Stomach (tissue), 8 donors: ENCODE measurements at regions not wholly inside any gene's neighbourhood (a gene's known extent, or its start where the extent isn't known, plus 50 kb on each side); places are given as distances from the start of the nearest gene placed in this dataset.

Experiments used
- DNase-seq, 2 donors: peaks; one replicate each; pipeline versions ENCODE4 v3.0.0 to v3.0.0-alpha.2; 2013 to 2019
- H3K27ac ChIP-seq, 5 donors: fragments of 200-600 bp in 4 of 5; sonication (generic) in 4 of 5; one replicate each; pipeline ENCODE4 v1.5.1; 2013 to 2019; ENCODE audit warnings: mild to moderate bottlenecking in 1 of 5, moderate library complexity in 1 of 5
- H3K27me3 ChIP-seq, 3 donors: fragments of 200-600 bp; sonication (generic); one replicate each; pipeline ENCODE4 v1.5.1; 2017 to 2019; ENCODE audit warnings: mixed run types in 1 of 3
- H3K36me3 ChIP-seq, 4 donors: fragments of 200-600 bp; sonication (generic); 1 replicate in 3 of 4; 2 replicates in 1 of 4; pipeline ENCODE4 v1.5.1; 2016 to 2019
- H3K4me1 ChIP-seq, 4 donors: fragments of 200-600 bp; sonication (generic); one replicate each; pipeline ENCODE4 v1.5.1; 2016 to 2019
- H3K4me3 ChIP-seq, 4 donors: fragments of 200-600 bp; sonication (generic) in 3 of 4; one replicate each; pipeline ENCODE4 v1.5.1; 2016 to 2019; ENCODE audit warnings: mild to moderate bottlenecking in 1 of 4
- H3K9me3 ChIP-seq, 4 donors: fragments of 200-600 bp; sonication (generic); one replicate each; pipeline ENCODE4 v1.5.1; 2016 to 2019
- EP300 ChIP-seq: sonication (generic); formaldehyde crosslinking; IDR thresholded peaks from one replicate; pipeline ENCODE4 v1.6.1; 2017; ENCODE audit warnings: antibody characterized with exemption
- POLR2A ChIP-seq, 4 donors: fragments of 450-650 bp; IDR thresholded peaks; one replicate each; pipeline ENCODE4 v1.6.1; 2016; ENCODE audit warnings: antibody characterized with exemption in 4 of 4, control low read depth in 2 of 4, mild to moderate bottlenecking in 1 of 4, moderate library complexity in 1 of 4
- POLR2AphosphoS5 ChIP-seq, 3 donors: sonication (generic); formaldehyde crosslinking; IDR thresholded peaks; one replicate each; pipeline ENCODE4 v1.6.1; 2016; ENCODE audit warnings: antibody characterized with exemption in 3 of 3
- WGBS, 5 donors: extraction: QIAGEN DNeasy Blood & Tissue Kit in 3 of 5; methylation state at CpG; one replicate each; pipeline versions ENCODE4 v1.1.5 to v1.1.7; 2013 to 2018; 5-methylcytosine and 5-hydroxymethylcytosine counted together
- intact Hi-C: fragments of 100-400 bp; cut with DNase I; formaldehyde crosslinking; loops from one replicate; pipeline ENCODE4 v1.15.1; 2023; ENCODE audit warnings: low total_unique reads
- TF ChIP-seq, protein P1 (sequence below), 7 experiments: fragments of 450-650 bp in 4 of 7; fragments of 200-600 bp in 3 of 7; sonication (generic) in 3 of 7; IDR thresholded peaks; one replicate each; pipeline ENCODE4 v1.5.1; 2016 to 2019; ENCODE audit warnings: antibody characterized with exemption in 7 of 7, control low read depth in 2 of 7, mild to moderate bottlenecking in 1 of 7
- donor health status: healthy with polysubstance abuse.
- donor health status: Bipolar disorder and iron deficiency.
- donor health status: healthy.

DNA sequence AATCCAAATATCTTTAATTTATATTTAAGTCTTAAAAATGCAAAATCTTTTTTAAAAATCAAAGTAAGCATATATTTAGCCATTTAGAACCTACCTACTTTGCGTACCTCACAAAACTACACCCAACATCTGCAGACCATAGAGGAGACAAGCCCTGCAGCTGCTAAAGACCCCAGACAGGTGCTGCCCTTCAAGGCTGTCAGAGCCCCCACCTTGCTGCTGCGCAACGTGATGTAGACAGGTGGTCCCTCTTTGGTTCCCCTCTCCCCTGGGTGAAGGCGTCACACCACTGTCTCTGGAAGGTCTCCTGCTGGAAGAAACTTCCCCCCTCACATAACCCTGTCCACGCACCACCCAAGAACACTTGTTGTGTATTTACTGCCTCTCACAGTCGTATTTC lies 204.5 kb downstream of the ARRDC4 start:
- Histone ChIP-seq H3K9me3 (no peaks in the 10 kb centered on the region), H3K27me3 (peaks cover 0 to 20% (median 0%) of the 10 kb centered on the region in 3 donors), H3K4me1 (no peaks in the 10 kb centered on the region), H3K27ac (no peak overlapping the region), H3K4me3 (no peak overlapping the region), H3K36me3 (no peaks in the 10 kb centered on the region)
- DNase-seq, result no peak
- WGBS, 5 donors, result 73 to 85% (median 81%) methylated on average over 6 of the region's 6 CpGs
- intact Hi-C loops, result no loop called here
- TF ChIP-seq POLR2AphosphoS5 (IDR thresholded peaks at IDR 0.05) (no peak), POLR2A (IDR thresholded peaks at IDR 0.05) (no peak)
- TF ChIP-seq, protein P1, sequence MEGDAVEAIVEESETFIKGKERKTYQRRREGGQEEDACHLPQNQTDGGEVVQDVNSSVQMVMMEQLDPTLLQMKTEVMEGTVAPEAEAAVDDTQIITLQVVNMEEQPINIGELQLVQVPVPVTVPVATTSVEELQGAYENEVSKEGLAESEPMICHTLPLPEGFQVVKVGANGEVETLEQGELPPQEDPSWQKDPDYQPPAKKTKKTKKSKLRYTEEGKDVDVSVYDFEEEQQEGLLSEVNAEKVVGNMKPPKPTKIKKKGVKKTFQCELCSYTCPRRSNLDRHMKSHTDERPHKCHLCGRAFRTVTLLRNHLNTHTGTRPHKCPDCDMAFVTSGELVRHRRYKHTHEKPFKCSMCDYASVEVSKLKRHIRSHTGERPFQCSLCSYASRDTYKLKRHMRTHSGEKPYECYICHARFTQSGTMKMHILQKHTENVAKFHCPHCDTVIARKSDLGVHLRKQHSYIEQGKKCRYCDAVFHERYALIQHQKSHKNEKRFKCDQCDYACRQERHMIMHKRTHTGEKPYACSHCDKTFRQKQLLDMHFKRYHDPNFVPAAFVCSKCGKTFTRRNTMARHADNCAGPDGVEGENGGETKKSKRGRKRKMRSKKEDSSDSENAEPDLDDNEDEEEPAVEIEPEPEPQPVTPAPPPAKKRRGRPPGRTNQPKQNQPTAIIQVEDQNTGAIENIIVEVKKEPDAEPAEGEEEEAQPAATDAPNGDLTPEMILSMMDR (IDR thresholded peaks at IDR 0.05), result no peak

DNA sequence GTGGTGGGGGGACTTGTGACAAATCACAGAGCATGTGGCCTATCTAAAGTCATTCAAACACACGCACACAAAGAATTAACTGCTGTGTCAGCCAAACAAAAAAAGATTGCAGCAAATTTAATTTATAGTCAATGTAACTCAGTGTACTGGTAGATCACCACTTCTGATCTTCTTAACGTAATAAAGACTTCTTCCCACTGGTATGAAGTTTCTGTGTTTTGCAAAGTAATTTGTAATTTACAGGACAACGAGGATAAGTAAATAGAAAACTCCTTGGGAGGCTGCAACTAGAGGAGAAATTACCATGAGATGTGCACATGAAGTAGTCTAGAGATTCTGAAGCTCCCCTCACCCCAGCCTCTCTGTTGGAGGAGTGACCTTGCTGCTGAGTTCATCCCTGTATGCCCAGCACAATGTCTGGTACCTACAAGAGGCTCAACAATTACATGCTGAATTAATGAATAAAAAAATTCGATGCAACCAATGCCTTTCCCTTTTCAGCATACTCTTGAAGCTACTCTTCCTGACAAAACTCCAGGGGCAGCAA lies 207.3 kb downstream of the ARRDC4 start:
- intact Hi-C loops, result no loop called here
- Histone ChIP-seq H3K36me3 (no peaks in the 10 kb centered on the region), H3K9me3 (no peaks in the 10 kb centered on the region), H3K4me1 (no peaks in the 10 kb centered on the region), H3K27me3 (peaks cover 0 to 19% (median 0%) of the 10 kb centered on the region in 3 donors), H3K27ac (no peak overlapping the region), H3K4me3 (no peak overlapping the region)
- TF ChIP-seq EP300 (no peak), POLR2AphosphoS5 (IDR thresholded peaks at IDR 0.05) (no peak), POLR2A (IDR thresholded peaks at IDR 0.05) (no peak)
- TF ChIP-seq, protein P1 (IDR thresholded peaks at IDR 0.05), result no peak
- no peak for DNase-seq
- 51 to 70% (median 59%) methylated on average over 4 of the region's 4 CpGs for WGBS, 5 donors

DNA sequence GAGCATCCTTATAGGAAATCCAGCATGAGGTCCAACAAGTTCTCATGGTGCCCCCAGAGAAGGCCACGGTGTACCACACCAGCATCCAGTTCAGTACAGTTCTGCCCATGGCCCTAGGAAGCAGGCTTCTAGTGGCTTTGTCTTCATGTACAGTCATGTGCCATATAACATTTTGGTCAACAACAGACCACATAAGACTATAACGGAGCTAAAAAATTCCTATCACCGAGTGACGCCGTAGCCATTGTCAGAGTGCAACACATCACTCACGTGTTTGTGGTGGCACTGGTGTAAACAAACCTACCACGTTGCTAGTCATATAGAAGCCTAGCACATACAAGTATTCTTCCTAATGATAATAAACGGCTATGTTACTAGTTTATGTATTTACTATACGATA lies 209.0 kb downstream of the ARRDC4 start:
- Histone ChIP-seq H3K4me3 (no peak overlapping the region), H3K27ac (no peak overlapping the region), H3K36me3 (no peaks in the 10 kb centered on the region), H3K4me1 (no peaks in the 10 kb centered on the region), H3K9me3 (no peaks in the 10 kb centered on the region), H3K27me3 (peaks cover 0 to 12% (median 5%) of the 10 kb centered on the region in 3 donors)
- DNase-seq, result no peak
- TF ChIP-seq POLR2A (IDR thresholded peaks at IDR 0.05), result no peak
- TF ChIP-seq POLR2AphosphoS5 (IDR thresholded peaks at IDR 0.05), result no peak
- TF ChIP-seq, protein P1 (IDR thresholded peaks at IDR 0.05), result no peak
- no peak for TF ChIP-seq EP300
- WGBS, 5 donors, result 78 to 84% (median 81%) methylated on average over 9 of the region's 9 CpGs
- intact Hi-C loops, result no loop called here

DNA sequence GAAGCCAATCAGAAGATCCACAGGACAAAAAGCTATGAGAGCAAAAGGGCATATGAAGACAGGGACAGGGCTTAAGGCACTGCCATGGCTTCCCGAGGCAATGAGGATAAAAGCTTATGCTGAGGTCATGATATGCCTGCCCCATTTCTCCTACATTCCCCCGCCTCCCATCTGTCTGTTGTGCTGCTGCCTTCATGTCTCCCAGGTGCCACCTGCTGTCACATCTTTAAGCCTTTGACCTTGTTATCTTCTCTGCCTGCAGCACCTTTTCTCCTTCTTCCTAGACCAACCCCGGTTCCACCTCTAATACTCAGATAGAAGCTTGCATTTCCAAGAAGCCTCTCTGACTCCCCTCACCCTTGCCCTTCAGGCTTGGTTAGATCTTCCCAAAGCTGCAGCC lies 213.8 kb downstream of the ARRDC4 start:
- H3K36me3 ChIP-seq, result no peaks in the 10 kb centered on the region
- H3K4me1 ChIP-seq, result peaks cover 0 to 5% (median 0%) of the 10 kb centered on the region in 4 donors
- H3K27ac ChIP-seq, result no peak overlapping the region
- peak in 1 of 2 donors; percentile 13 for DNase-seq
- no peak overlapping the region for H3K4me3 ChIP-seq
- no peaks in the 10 kb centered on the region for H3K9me3 ChIP-seq
- H3K27me3 ChIP-seq, result peaks cover 0 to 29% (median 9%) of the 10 kb centered on the region in 3 donors
- intact Hi-C loops, result no loop called here
- TF ChIP-seq POLR2A (IDR thresholded peaks at IDR 0.05) (no peak), EP300 (no peak)
- WGBS, 5 donors, result 9 to 28% (median 21%) methylated on average over 3 of the region's 3 CpGs

DNA sequence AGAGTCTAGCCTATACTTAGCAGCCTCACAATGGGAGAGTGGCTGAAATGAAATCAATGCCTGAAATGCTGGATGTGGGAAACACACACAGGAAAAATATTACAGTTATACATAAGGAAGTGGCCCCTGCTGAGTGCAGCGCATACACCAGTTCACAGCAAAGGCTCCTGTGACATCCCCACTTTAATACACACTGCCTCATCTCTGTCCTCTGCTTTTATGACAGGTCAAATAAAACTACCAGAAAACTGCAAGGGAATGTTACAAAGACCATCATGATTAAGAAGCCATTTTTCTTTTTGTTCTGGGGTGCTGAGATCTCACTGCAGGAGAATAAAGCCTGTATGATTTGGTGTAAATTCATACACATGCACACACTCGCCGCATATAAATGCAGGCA lies 214.3 kb downstream of the ARRDC4 start:
- Histone ChIP-seq H3K27me3 (peaks cover 0 to 33% (median 9%) of the 10 kb centered on the region in 3 donors), H3K4me3 (no peak overlapping the region), H3K9me3 (no peaks in the 10 kb centered on the region), H3K4me1 (peaks cover 0 to 5% (median 0%) of the 10 kb centered on the region in 4 donors), H3K27ac (no peak overlapping the region), H3K36me3 (no peaks in the 10 kb centered on the region)
- WGBS, 5 donors, result 72 to 95% (median 89%) methylated on average over 3 of the region's 3 CpGs
- TF ChIP-seq POLR2AphosphoS5 (IDR thresholded peaks at IDR 0.05) (no peak), EP300 (no peak), POLR2A (IDR thresholded peaks at IDR 0.05) (no peak)
- TF ChIP-seq, protein P1 (IDR thresholded peaks at IDR 0.05), result no peak
- intact Hi-C loops, result loop anchor here (5.0 kb wide), 1 partner anchor 268 kb away; no protein-coding TSS in a partner anchor
- DNase-seq, result no peak
